ENCODE measurements at regions not wholly inside any gene's neighbourhood (a gene's known extent, or its start where the extent isn't known, plus 50 kb on each side); places are given as distances from the start of the nearest gene placed in this dataset.

GRCh38 chr6:149138089-149138488 lies 179.4 kb upstream of the TAB2 start:
- POLR2A ChIA-PET = no interaction called here
- Mint-ChIP-seq H3K4me1 (ENCODE audit: low read depth) (peaks cover 39% of the 10 kb centered on the region), H3K4me3 (no peak overlapping the region), H3K36me3 (ENCODE audit: low read depth) (peaks cover 27% of the 10 kb centered on the region), H3K27ac (peak overlapping the region; percentile 54), H3K27me3 (no peaks in the 10 kb centered on the region), H3K9me3 (peaks cover 2% of the 10 kb centered on the region)
- peak overlapping the region in 1 of 2 donors; percentile 91 for H3K27ac ChIP-seq (ENCODE audit: low read depth in 1 of 2, low read length in 2 of 2)
- H3K9me3 ChIP-seq (ENCODE audit: control insufficient read depth in 1 of 2, insufficient read depth in 1 of 2, low read length in 2 of 2) = peaks cover 0 to 4% of the 10 kb centered on the region in 2 experiments
- intact Hi-C loops (cut with DNase I, micrococcal nuclease) = no loop called here
- no peaks in the 10 kb centered on the region for H3K27me3 ChIP-seq (ENCODE audit: control insufficient read depth in 1 of 2, insufficient read depth in 2 of 2, low read length in 2 of 2)
- CTCF ChIA-PET = no interaction called here
- H3K36me3 ChIP-seq (ENCODE audit: insufficient read depth, low read length) = no peaks in the 10 kb centered on the region
- ATAC-seq (ENCODE audit: poor library complexity) (no peak), DNase-seq (no peak)
- TF ChIP-seq CTCF (IDR thresholded peaks at IDR 0.05) = no peak
- H3K4me1 ChIP-seq (ENCODE audit: insufficient read depth, low read length) = peaks cover 29% of the 10 kb centered on the region
- no peak overlapping the region for H3K4me3 ChIP-seq (ENCODE audit: low read length)

GRCh38 chr6:149138699-149139294 lies 178.7 kb upstream of the TAB2 start:
- DNase-seq = no peak
- H3K27ac ChIP-seq (ENCODE audit: low read depth in 1 of 2, low read length in 2 of 2) = peak overlapping the region; percentile 91 to 94
- H3K4me1 Mint-ChIP-seq (ENCODE audit: low read depth) = peaks cover 39% of the 10 kb centered on the region
- H3K9me3 Mint-ChIP-seq = peaks cover 2% of the 10 kb centered on the region
- ChIA-PET POLR2A (interaction anchor here (1.9 kb wide), 1 partner anchor 10 kb away, joined by 9 read pairs; no protein-coding TSS in a partner anchor), CTCF (interaction anchor here (2.1 kb wide), 1 partner anchor 293 kb away, joined by 5 read pairs; no protein-coding TSS in a partner anchor)
- no peaks in the 10 kb centered on the region for H3K27me3 ChIP-seq (ENCODE audit: control insufficient read depth in 1 of 2, insufficient read depth in 2 of 2, low read length in 2 of 2)
- H3K4me1 ChIP-seq (ENCODE audit: insufficient read depth, low read length) = peaks cover 29% of the 10 kb centered on the region
- peaks cover 0 to 5% of the 10 kb centered on the region in 2 experiments for H3K9me3 ChIP-seq (ENCODE audit: control insufficient read depth in 1 of 2, insufficient read depth in 1 of 2, low read length in 2 of 2)
- H3K4me3 Mint-ChIP-seq = peak overlapping the region; percentile 39
- H3K36me3 ChIP-seq (ENCODE audit: insufficient read depth, low read length) = no peaks in the 10 kb centered on the region
- H3K27me3 Mint-ChIP-seq = no peaks in the 10 kb centered on the region
- H3K36me3 Mint-ChIP-seq (ENCODE audit: low read depth) = peaks cover 32% of the 10 kb centered on the region
- intact Hi-C loops (cut with DNase I, micrococcal nuclease) = no loop called here
- TF ChIP-seq CTCF (IDR thresholded peaks at IDR 0.05) = no peak
- no peak overlapping the region for H3K4me3 ChIP-seq (ENCODE audit: low read length)
- ATAC-seq (ENCODE audit: poor library complexity) = no peak
- peak overlapping the region; percentile 99 for H3K27ac Mint-ChIP-seq

GRCh38 chr6:149139782-149140136 lies 177.8 kb upstream of the TAB2 start:
- Mint-ChIP-seq H3K4me1 (ENCODE audit: low read depth) (peaks cover 39% of the 10 kb centered on the region), H3K36me3 (ENCODE audit: low read depth) (peaks cover 36% of the 10 kb centered on the region), H3K4me3 (peak overlapping the region; percentile 64), H3K27ac (peak overlapping the region; percentile 99), H3K9me3 (peaks cover 2% of the 10 kb centered on the region), H3K27me3 (no peaks in the 10 kb centered on the region)
- Histone ChIP-seq H3K4me1 (ENCODE audit: insufficient read depth, low read length) (peaks cover 29% of the 10 kb centered on the region), H3K27ac (ENCODE audit: low read depth in 1 of 2, low read length in 2 of 2) (peak overlapping the region; percentile 91 to 94), H3K27me3 (ENCODE audit: control insufficient read depth in 1 of 2, insufficient read depth in 2 of 2, low read length in 2 of 2) (no peaks in the 10 kb centered on the region), H3K36me3 (ENCODE audit: insufficient read depth, low read length) (no peaks in the 10 kb centered on the region), H3K9me3 (ENCODE audit: control insufficient read depth in 1 of 2, insufficient read depth in 1 of 2, low read length in 2 of 2) (peaks cover 0 to 5% of the 10 kb centered on the region in 2 experiments), H3K4me3 (ENCODE audit: low read length) (no peak overlapping the region)
- ChIA-PET POLR2A (interaction anchor here (0.9 to 1.9 kb wide), 9 partner anchors 9 to 177 kb away, joined by 3 to 9 read pairs (median 4); no protein-coding TSS in a partner anchor), CTCF (interaction anchor here (0.6 to 2.1 kb wide), 5 partner anchors 11 to 580 kb away, joined by 3 to 5 read pairs (median 3); no protein-coding TSS in a partner anchor)
- no peak for TF ChIP-seq CTCF (IDR thresholded peaks at IDR 0.05)
- DNase-seq (no peak), ATAC-seq (ENCODE audit: poor library complexity) (peak; percentile 4)
- intact Hi-C loops (cut with DNase I, micrococcal nuclease) = loop anchor here in 1 of 2 experiments (2.0 to 5.0 kb wide), 2 partner anchors 95 to 178 kb away; partner anchors contain the start of gene TAB2

All from CD4-positive, alpha-beta T cell (primary cell).